Gastrocnemius medialis (tissue), 4 donors: ENCODE measurements at regions not wholly inside any gene's neighbourhood (a gene's known extent, or its start where the extent isn't known, plus 50 kb on each side); places are given as distances from the start of the nearest gene placed in this dataset.

Experiments used
- ATAC-seq, 2 donors: fragments of 150-250 bp; one replicate each; pipeline ENCODE4 v1.9.1; 2016
- DNase-seq, 2 donors: peaks; one replicate each; pipeline ENCODE4 v3.0.0-alpha.2; 2019
- H3K27ac ChIP-seq, 4 donors: fragments of 200-600 bp; sonication (generic); 1 replicate in 1 of 4; 2 replicates in 3 of 4; pipeline ENCODE4 v1.5.1; 2016 to 2018; ENCODE audit warnings: mild to moderate bottlenecking in 2 of 4, moderate library complexity in 1 of 4
- H3K27me3 ChIP-seq, 3 donors: fragments of 200-600 bp; sonication (generic) in 2 of 3; 1 replicate in 1 of 3; 2 replicates in 2 of 3; pipeline versions ENCODE4 v1.5.1 to v1.6.0; 2016 to 2019; ENCODE audit warnings: mild to moderate bottlenecking in 1 of 3, moderate library complexity in 1 of 3
- H3K36me3 ChIP-seq, 2 donors: fragments of 200-600 bp; sonication (generic) in 1 of 2; one replicate each; pipeline ENCODE4 v1.5.1; 2017 to 2018
- H3K4me1 ChIP-seq, 2 donors: fragments of 200-600 bp; sonication (generic) in 1 of 2; one replicate each; pipeline ENCODE4 v1.5.1; 2016 to 2017; ENCODE audit warnings: mild to moderate bottlenecking in 2 of 2
- H3K4me3 ChIP-seq, 4 donors: fragments of 200-600 bp; sonication (generic) in 3 of 4; 1 replicate in 1 of 4; 2 replicates in 3 of 4; pipeline ENCODE4 v1.5.1; 2016 to 2019; ENCODE audit warnings: mild to moderate bottlenecking in 2 of 4
- H3K9me3 ChIP-seq, 3 donors: fragments of 200-600 bp; sonication (generic) in 2 of 3; 1 replicate in 1 of 3; 2 replicates in 2 of 3; pipeline ENCODE4 v1.5.1; 2016 to 2019
- POLR2A ChIP-seq, 2 donors: fragments of 450-650 bp; IDR thresholded peaks; one replicate each; pipeline ENCODE4 v1.6.1; 2017; ENCODE audit warnings: antibody characterized with exemption in 2 of 2, mild to moderate bottlenecking in 2 of 2, moderate library complexity in 2 of 2
- in situ Hi-C, 4 donors: fragments of 200-750 bp; cut with MboI; loops; one replicate each; pipeline versions ENCODE4 v1.15.0 to v1.8.0; 2017; ENCODE audit warnings: low sequenced_read_pairs in 4 of 4
- intact Hi-C: fragments of 100-400 bp; cut with DNase I; formaldehyde crosslinking; loops from one replicate; pipeline ENCODE4 v1.15.1; 2023; ENCODE audit warnings: low total_unique reads
- TF ChIP-seq, protein P1 (sequence below), 5 experiments: fragments of 450-650 bp in 3 of 5; fragments of 200-600 bp in 2 of 5; sonication (generic) in 2 of 5; IDR thresholded peaks in 4 of 5; conservative IDR thresholded peaks in 1 of 5; 1 replicate in 4 of 5; 2 replicates in 1 of 5; pipeline ENCODE4 v1.5.1; 2016 to 2019; ENCODE audit warnings: antibody characterized with exemption in 5 of 5, mild to moderate bottlenecking in 3 of 5, moderate library complexity in 3 of 5

DNA sequence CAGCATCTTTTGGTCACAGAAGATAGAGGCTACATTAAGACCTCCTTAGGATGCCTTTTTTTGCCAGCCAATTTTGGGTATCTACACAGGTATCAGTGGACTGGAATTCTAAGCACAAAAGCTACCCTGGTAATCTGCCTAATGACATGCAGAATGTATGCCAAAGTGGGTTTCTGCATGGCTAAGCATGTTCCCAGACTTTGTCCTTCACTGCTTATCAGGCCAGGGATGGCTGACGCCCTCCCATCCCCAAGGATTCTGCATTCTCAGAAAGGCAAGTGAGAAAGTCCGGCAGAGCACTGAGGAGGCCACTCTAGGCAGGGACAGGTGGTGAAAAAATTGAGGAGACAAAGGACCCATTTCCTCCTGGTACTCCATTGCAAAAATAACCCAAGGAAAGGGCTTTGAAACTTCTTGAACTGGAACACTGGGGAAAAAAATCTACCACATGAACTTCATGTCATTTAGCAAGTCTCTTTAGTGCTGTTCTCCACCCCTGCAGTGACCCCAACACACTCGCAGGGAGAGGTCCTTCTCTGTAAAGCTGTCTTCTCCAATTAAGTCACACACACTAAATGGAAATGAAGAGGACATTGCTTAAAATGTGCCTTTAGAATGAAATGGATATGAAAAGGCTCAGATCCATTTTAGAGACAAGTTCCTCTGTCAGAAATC lies 91.7 kb upstream of the MAX start:
- Histone ChIP-seq H3K27me3 (no peaks in the 10 kb centered on the region), H3K4me3 (no peak overlapping the region), H3K36me3 (no peaks in the 10 kb centered on the region), H3K27ac (no peak overlapping the region), H3K4me1 (no peaks in the 10 kb centered on the region), H3K9me3 (no peaks in the 10 kb centered on the region)
- intact Hi-C loops = no loop called here
- TF ChIP-seq, protein P1, sequence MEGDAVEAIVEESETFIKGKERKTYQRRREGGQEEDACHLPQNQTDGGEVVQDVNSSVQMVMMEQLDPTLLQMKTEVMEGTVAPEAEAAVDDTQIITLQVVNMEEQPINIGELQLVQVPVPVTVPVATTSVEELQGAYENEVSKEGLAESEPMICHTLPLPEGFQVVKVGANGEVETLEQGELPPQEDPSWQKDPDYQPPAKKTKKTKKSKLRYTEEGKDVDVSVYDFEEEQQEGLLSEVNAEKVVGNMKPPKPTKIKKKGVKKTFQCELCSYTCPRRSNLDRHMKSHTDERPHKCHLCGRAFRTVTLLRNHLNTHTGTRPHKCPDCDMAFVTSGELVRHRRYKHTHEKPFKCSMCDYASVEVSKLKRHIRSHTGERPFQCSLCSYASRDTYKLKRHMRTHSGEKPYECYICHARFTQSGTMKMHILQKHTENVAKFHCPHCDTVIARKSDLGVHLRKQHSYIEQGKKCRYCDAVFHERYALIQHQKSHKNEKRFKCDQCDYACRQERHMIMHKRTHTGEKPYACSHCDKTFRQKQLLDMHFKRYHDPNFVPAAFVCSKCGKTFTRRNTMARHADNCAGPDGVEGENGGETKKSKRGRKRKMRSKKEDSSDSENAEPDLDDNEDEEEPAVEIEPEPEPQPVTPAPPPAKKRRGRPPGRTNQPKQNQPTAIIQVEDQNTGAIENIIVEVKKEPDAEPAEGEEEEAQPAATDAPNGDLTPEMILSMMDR (IDR thresholded peaks at IDR 0.05 in 4 of 5, conservative IDR thresholded peaks at IDR 0.05 in 1 of 5) = no peak
- TF ChIP-seq POLR2A (IDR thresholded peaks at IDR 0.05) = no peak
- no peak for DNase-seq
- in situ Hi-C loops = no loop called here
- no peak for ATAC-seq

DNA sequence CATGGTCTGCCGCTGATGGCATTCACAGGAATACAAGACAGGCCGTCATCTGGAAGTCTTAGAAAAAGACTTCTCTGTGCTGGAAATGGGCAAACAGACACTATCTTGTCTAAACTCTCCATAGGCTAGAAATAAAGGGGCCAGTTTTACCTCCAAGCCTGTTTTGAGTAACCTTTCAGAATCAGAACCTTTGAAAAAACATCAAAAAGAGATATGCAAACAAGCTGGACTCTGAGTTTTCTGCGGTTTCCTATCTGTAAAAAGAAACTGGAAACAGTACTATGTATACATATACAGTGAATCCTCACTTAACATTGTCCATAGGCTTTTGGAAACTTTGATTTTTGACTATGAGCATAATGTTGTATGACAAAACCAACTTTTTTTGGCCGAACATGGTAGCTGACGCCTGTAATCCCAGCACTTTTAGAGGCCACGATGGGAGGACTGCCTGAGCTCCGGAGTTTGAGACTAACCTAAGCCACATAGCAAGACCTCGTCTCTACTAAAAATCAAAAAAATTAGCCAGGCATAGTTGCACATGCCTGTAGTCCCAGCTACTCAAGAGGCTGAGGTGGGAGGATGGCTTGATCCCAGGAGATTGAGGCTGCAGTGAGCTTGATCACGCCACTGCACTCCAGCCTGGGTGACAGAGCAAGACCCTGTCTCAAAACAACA lies 92.9 kb upstream of the MAX start:
- in situ Hi-C loops = no loop called here
- Histone ChIP-seq H3K27me3 (no peaks in the 10 kb centered on the region), H3K27ac (no peak overlapping the region), H3K4me3 (no peak overlapping the region), H3K9me3 (no peaks in the 10 kb centered on the region), H3K36me3 (no peaks in the 10 kb centered on the region), H3K4me1 (no peaks in the 10 kb centered on the region)
- ATAC-seq (no peak), DNase-seq (no peak)
- intact Hi-C loops = no loop called here
- TF ChIP-seq, protein P1 (IDR thresholded peaks at IDR 0.05 in 4 of 5, conservative IDR thresholded peaks at IDR 0.05 in 1 of 5) = no peak
- TF ChIP-seq POLR2A (IDR thresholded peaks at IDR 0.05) = no peak

DNA sequence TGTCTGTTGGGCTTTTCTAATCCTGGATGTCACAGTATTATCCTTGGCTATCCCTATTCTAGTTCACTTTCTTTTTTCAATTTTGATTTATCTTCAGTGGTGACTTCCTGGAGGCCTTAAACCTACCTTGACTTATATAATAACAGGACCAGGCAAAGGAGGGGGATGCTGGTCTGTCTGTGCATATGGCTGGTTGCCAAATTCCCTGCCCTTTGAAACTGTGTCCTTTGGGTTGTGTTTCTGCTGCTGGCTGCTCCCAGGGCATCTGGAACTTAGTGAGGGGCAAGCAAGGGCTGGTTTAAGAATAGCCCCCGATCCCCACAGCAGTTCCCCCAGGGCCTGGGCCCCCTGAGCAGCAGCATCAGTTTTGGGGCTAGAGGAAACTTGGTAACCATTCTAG lies 96.0 kb upstream of the MAX start:
- Histone ChIP-seq H3K4me1 (no peaks in the 10 kb centered on the region), H3K4me3 (no peak overlapping the region), H3K9me3 (no peaks in the 10 kb centered on the region), H3K36me3 (no peaks in the 10 kb centered on the region), H3K27me3 (no peaks in the 10 kb centered on the region), H3K27ac (no peak overlapping the region)
- ATAC-seq (no peak), DNase-seq (no peak)
- no peak for TF ChIP-seq POLR2A (IDR thresholded peaks at IDR 0.05)
- TF ChIP-seq, protein P1 (IDR thresholded peaks at IDR 0.05 in 4 of 5, conservative IDR thresholded peaks at IDR 0.05 in 1 of 5) = no peak
- intact Hi-C loops = no loop called here
- in situ Hi-C loops = no loop called here

DNA sequence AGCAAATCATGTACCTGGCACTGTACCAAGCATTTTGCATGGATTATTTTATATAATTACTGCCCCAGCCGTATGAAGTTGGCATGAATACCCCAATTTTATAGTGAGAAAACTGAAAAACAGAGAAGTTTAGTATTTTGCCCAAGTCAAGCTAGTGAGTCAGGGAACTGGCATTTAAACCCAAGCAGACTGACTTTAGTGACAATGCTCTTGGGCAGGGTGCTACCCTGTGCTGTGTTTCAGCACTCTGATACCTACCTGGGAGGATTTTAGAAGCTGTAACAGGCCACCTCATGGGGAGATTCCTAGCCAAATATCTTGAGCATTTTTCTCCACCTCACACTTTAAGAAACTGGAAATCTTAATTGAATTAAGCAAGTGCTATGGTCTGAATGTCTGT lies 98.1 kb upstream of the MAX start:
- ATAC-seq = no peak
- intact Hi-C loops = no loop called here
- no peak for DNase-seq
- H3K4me1 ChIP-seq = no peaks in the 10 kb centered on the region
- H3K4me3 ChIP-seq = no peak overlapping the region
- H3K36me3 ChIP-seq = no peaks in the 10 kb centered on the region
- H3K27me3 ChIP-seq = no peaks in the 10 kb centered on the region
- H3K9me3 ChIP-seq = no peaks in the 10 kb centered on the region
- in situ Hi-C loops = no loop called here
- H3K27ac ChIP-seq = no peak overlapping the region
- TF ChIP-seq, protein P1 (IDR thresholded peaks at IDR 0.05 in 4 of 5, conservative IDR thresholded peaks at IDR 0.05 in 1 of 5) = no peak
- TF ChIP-seq POLR2A (IDR thresholded peaks at IDR 0.05) = no peak
